K562 (cell line): ENCODE measurements at regions not wholly inside any gene's neighbourhood (a gene's known extent, or its start where the extent isn't known, plus 50 kb on each side); places are given as distances from the start of the nearest gene placed in this dataset.

Source experiments
- CBFA2T3 ChIP-seq: fragments of 450-650 bp; IDR thresholded peaks from 2 replicates; pipeline ENCODE4 v1.6.1; 2017
- CC2D1A ChIP-seq: fragments of 450-650 bp; IDR thresholded peaks from 2 replicates; pipeline ENCODE4 v1.6.1; 2017; ENCODE audit warnings: mild to moderate bottlenecking
- CHD1 ChIP-seq: fragments of 200-600 bp; sonication (generic); IDR thresholded peaks from one replicate; pipeline ENCODE4 v1.6.1; 2012; ENCODE audit warnings: mild to moderate bottlenecking, moderate library complexity, low read length, inconsistent platforms
- JUN ChIP-seq, 2 experiments: sonication (generic) in 1 of 2; formaldehyde crosslinking in 1 of 2; IDR thresholded peaks; 2 replicates each; pipeline versions ENCODE4 v1.6.1 to v1.8.0; 2012 to 2022; ENCODE audit warnings: borderline replicate concordance in 2 of 2, mild to moderate bottlenecking in 2 of 2, improper control_type of control experiment in 1 of 2, low read depth in 1 of 2, low read length in 1 of 2, missing genetic modification reagents in 1 of 2
- KDM2B ChIP-seq: fragments of 250-450 bp; sonication (Bioruptor Pico); IDR thresholded peaks from 2 replicates; pipeline ENCODE4 v1.8.0; 2021; ENCODE audit warnings: mild to moderate bottlenecking, moderate library complexity
- LARP7 ChIP-seq: fragments of 450-650 bp; IDR thresholded peaks from 2 replicates; pipeline ENCODE4 v1.6.1; 2016
- NCOA4 ChIP-seq: fragments of 450-650 bp; IDR thresholded peaks from 2 replicates; pipeline ENCODE4 v1.6.1; 2018; ENCODE audit warnings: mild to moderate bottlenecking; ENCODE audit not compliant: partially characterized antibody
- NR4A1 ChIP-seq, 2 experiments: fragments of 250-450 bp in 1 of 2; fragments of 450-650 bp in 1 of 2; sonication (Bioruptor Pico) in 1 of 2; IDR thresholded peaks; 2 replicates each; pipeline versions ENCODE4 v1.4.0 to v1.6.1; 2016 to 2020; ENCODE audit warnings: mild to moderate bottlenecking in 2 of 2, missing compliant biosample characterization in 1 of 2, missing genetic modification characterization in 1 of 2, moderate library complexity in 1 of 2
- PTBP1 ChIP-seq: fragments of 200-400 bp; formaldehyde crosslinking; IDR thresholded peaks from 2 replicates; pipeline ENCODE4 v1.6.1; 2017; ENCODE audit warnings: low read depth, low read length
- RBM17 ChIP-seq: fragments of 200-400 bp; formaldehyde crosslinking; IDR thresholded peaks from 2 replicates; pipeline ENCODE4 v1.6.1; 2017; ENCODE audit warnings: low read depth, mild to moderate bottlenecking, low read length, borderline replicate concordance
- ZNF133 ChIP-seq: fragments of 250-450 bp; sonication (Bioruptor Pico); IDR thresholded peaks from 2 replicates; pipeline ENCODE4 v1.4.0; 2020; ENCODE audit warnings: mild to moderate bottlenecking
- ZNF3 ChIP-seq: fragments of 250-450 bp; sonication (Bioruptor Pico); IDR thresholded peaks from 2 replicates; pipeline ENCODE4 v1.5.0; 2021; ENCODE audit warnings: mild to moderate bottlenecking, moderate library complexity
- ZNF311 ChIP-seq: fragments of 250-450 bp; sonication (Bioruptor Pico); IDR thresholded peaks from 2 replicates; pipeline ENCODE4 v1.4.0; 2020; ENCODE audit warnings: mild to moderate bottlenecking, moderate library complexity
- ZNF583 ChIP-seq: fragments of 250-450 bp; sonication (Bioruptor Pico); IDR thresholded peaks from 2 replicates; pipeline ENCODE4 v1.4.0; 2020
- ZNF780A ChIP-seq: fragments of 250-450 bp; sonication (Bioruptor Pico); IDR thresholded peaks from 2 replicates; pipeline ENCODE4 v1.5.0; 2021; ENCODE audit warnings: mild to moderate bottlenecking
- TF ChIP-seq, protein P1 (sequence below): fragments of 250-450 bp; sonication (Bioruptor Pico); IDR thresholded peaks from 2 replicates; pipeline ENCODE4 v1.4.0; 2020; ENCODE audit warnings: mild to moderate bottlenecking, moderate library complexity
- TF ChIP-seq, protein P2 (sequence below): fragments of 450-650 bp; IDR thresholded peaks from 2 replicates; pipeline ENCODE4 v1.6.1; 2016; ENCODE audit warnings: missing biosample characterization, missing genetic modification characterization
- TF ChIP-seq, protein P3 (sequence below): fragments of 450-650 bp; IDR thresholded peaks from 2 replicates; pipeline ENCODE4 v1.6.1; 2018; ENCODE audit warnings: mild to moderate bottlenecking, low read depth; ENCODE audit not compliant: partially characterized antibody
- TF ChIP-seq, protein P4 (sequence below): fragments of 250-450 bp; sonication (Bioruptor Pico); IDR thresholded peaks from 2 replicates; pipeline ENCODE4 v1.5.0; 2021
- TF ChIP-seq, protein P5 (sequence below): fragments of 250-450 bp; sonication (Bioruptor Pico); IDR thresholded peaks from 2 replicates; pipeline ENCODE4 v1.8.0; 2021; ENCODE audit warnings: mild to moderate bottlenecking, moderate library complexity

DNA sequence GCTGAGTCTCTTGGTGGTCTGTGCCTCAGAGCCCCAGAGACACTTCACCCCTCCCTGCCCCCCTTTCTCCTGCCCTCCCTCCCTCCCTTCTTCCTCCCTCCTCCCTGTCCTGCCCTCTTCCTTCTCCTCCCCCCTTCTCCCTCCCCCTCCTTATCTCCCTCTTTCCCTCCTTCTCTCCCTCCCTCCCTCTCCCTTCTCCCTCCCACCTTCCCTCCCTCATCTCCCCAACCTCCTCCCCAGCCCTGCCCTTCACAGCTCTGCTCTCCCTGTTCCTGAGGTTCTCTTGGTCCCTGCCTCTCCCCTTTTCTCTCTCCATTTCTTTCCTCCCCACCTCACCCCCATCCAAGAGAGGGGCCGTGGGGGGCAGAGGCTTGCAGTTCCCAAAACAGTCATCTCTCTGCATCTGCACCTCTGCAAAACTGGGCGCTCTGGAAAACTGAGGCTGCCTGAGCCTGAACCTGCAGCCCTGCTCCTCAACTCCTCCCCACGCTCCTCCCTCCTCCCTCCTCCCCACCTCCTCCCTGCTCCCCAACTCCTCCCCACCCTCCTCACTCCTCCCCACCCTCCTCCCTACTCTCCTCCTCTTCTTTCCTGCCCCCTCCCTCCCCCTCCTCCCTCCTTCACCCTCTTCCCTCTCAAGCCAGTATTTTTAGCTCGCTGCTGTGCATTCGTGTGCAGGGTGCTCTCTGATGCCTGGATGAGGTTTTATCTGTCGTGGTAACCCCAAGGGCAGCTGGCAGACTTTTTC, 219.1 kb downstream of the C9orf50 start (continued):
- TF ChIP-seq, protein P1, sequence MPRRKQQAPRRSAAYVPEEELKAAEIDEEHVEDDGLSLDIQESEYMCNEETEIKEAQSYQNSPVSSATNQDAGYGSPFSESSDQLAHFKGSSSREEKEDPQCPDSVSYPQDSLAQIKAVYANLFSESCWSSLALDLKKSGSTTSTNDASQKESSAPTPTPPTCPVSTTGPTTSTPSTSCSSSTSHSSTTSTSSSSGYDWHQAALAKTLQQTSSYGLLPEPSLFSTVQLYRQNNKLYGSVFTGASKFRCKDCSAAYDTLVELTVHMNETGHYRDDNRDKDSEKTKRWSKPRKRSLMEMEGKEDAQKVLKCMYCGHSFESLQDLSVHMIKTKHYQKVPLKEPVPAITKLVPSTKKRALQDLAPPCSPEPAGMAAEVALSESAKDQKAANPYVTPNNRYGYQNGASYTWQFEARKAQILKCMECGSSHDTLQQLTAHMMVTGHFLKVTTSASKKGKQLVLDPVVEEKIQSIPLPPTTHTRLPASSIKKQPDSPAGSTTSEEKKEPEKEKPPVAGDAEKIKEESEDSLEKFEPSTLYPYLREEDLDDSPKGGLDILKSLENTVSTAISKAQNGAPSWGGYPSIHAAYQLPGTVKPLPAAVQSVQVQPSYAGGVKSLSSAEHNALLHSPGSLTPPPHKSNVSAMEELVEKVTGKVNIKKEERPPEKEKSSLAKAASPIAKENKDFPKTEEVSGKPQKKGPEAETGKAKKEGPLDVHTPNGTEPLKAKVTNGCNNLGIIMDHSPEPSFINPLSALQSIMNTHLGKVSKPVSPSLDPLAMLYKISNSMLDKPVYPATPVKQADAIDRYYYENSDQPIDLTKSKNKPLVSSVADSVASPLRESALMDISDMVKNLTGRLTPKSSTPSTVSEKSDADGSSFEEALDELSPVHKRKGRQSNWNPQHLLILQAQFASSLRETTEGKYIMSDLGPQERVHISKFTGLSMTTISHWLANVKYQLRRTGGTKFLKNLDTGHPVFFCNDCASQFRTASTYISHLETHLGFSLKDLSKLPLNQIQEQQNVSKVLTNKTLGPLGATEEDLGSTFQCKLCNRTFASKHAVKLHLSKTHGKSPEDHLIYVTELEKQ = no peak
- TF ChIP-seq ZNF780A (CRISPR knock-in tag) (no peak), ZNF133 (CRISPR knock-in tag) (no peak), ZNF3 (CRISPR knock-in tag) (no peak), CBFA2T3 (no peak), CHD1 (no peak), ZNF583 (CRISPR knock-in tag) (no peak), JUN (IDR thresholded peaks at IDR 0.05; ENCODE audit: borderline replicate concordance, low read depth, low read length) (no peak), JUN (CRISPR knock-in tag; IDR thresholded peaks at IDR 0.05; ENCODE audit: borderline replicate concordance) (no peak), RBM17 (no peak), CC2D1A (0 out of 2 replicates have a peak, but pooled peaks have one; percentile 11), LARP7 (0 out of 2 replicates have a peak, but pooled peaks have one; percentile 65), PTBP1 (no peak), NR4A1 (CRISPR knock-in tag; IDR thresholded peaks at IDR 0.05) (no peak), NR4A1 (tag; IDR thresholded peaks at IDR 0.05) (no peak), KDM2B (CRISPR knock-in tag) (no peak), NCOA4 (no peak), ZNF311 (CRISPR knock-in tag) (no peak)
- TF ChIP-seq, protein P2, sequence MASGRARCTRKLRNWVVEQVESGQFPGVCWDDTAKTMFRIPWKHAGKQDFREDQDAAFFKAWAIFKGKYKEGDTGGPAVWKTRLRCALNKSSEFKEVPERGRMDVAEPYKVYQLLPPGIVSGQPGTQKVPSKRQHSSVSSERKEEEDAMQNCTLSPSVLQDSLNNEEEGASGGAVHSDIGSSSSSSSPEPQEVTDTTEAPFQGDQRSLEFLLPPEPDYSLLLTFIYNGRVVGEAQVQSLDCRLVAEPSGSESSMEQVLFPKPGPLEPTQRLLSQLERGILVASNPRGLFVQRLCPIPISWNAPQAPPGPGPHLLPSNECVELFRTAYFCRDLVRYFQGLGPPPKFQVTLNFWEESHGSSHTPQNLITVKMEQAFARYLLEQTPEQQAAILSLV (tag) = no peak
- TF ChIP-seq, protein P3, sequence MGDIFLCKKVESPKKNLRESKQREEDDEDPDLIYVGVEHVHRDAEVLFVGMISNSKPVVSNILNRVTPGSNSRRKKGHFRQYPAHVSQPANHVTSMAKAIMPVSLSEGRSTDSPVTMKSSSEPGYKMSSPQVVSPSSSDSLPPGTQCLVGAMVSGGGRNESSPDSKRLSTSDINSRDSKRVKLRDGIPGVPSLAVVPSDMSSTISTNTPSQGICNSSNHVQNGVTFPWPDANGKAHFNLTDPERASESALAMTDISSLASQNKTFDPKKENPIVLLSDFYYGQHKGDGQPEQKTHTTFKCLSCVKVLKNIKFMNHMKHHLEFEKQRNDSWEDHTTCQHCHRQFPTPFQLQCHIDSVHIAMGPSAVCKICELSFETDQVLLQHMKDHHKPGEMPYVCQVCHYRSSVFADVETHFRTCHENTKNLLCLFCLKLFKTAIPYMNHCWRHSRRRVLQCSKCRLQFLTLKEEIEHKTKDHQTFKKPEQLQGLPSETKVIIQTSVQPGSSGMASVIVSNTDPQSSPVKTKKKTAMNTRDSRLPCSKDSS = no peak
- TF ChIP-seq, protein P4, sequence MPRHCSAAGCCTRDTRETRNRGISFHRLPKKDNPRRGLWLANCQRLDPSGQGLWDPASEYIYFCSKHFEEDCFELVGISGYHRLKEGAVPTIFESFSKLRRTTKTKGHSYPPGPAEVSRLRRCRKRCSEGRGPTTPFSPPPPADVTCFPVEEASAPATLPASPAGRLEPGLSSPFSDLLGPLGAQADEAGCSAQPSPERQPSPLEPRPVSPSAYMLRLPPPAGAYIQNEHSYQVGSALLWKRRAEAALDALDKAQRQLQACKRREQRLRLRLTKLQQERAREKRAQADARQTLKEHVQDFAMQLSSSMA (CRISPR knock-in tag) = no peak
- TF ChIP-seq, protein P5, sequence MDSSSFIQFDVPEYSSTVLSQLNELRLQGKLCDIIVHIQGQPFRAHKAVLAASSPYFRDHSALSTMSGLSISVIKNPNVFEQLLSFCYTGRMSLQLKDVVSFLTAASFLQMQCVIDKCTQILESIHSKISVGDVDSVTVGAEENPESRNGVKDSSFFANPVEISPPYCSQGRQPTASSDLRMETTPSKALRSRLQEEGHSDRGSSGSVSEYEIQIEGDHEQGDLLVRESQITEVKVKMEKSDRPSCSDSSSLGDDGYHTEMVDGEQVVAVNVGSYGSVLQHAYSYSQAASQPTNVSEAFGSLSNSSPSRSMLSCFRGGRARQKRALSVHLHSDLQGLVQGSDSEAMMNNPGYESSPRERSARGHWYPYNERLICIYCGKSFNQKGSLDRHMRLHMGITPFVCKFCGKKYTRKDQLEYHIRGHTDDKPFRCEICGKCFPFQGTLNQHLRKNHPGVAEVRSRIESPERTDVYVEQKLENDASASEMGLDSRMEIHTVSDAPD (CRISPR knock-in tag) = no peak
